GM23338 (cell line): ENCODE measurements at regions not wholly inside any gene's neighbourhood (a gene's known extent, or its start where the extent isn't known, plus 50 kb on each side); places are given as distances from the start of the nearest gene placed in this dataset.

ENCODE experiments used
- CREB1 ChIP-seq: fragments of 250-450 bp; sonication (Bioruptor Pico); IDR thresholded peaks from 2 replicates; pipeline ENCODE4 v1.5.0; 2020; ENCODE audit warnings: low read depth, mild to moderate bottlenecking, moderate library complexity
- EZH2 ChIP-seq: fragments of 200-600 bp; sonication (generic); IDR thresholded peaks from one replicate; pipeline ENCODE4 v1.8.0; 2017; ENCODE audit warnings: antibody characterized with exemption, mild to moderate bottlenecking, low read depth; ENCODE audit not compliant: unreplicated experiment
- EZH2phosphoT487 ChIP-seq: fragments of 200-600 bp; sonication (generic); IDR thresholded peaks from one replicate; pipeline ENCODE4 v1.8.1; 2018; ENCODE audit warnings: antibody characterized with exemption; ENCODE audit not compliant: unreplicated experiment
- REST ChIP-seq: IDR thresholded peaks from one replicate; pipeline ENCODE4 v1.6.1; 2018; ENCODE audit warnings: antibody characterized with exemption; ENCODE audit not compliant: unreplicated experiment
- STAT1 ChIP-seq: IDR thresholded peaks from one replicate; pipeline ENCODE4 v1.6.1; 2016; ENCODE audit warnings: antibody characterized with exemption; ENCODE audit not compliant: unreplicated experiment
- ZNF331 ChIP-seq: fragments of 250-450 bp; sonication (Bioruptor Pico); IDR thresholded peaks from 2 replicates; pipeline ENCODE4 v1.5.0; 2020; ENCODE audit warnings: low read depth, mild to moderate bottlenecking, moderate library complexity
- ZNF462 ChIP-seq: fragments of 250-450 bp; sonication (Bioruptor Pico); IDR thresholded peaks from 2 replicates; pipeline ENCODE4 v1.5.0; 2020; ENCODE audit warnings: mild to moderate bottlenecking, moderate library complexity

- no peak for TF ChIP-seq ZNF462 (CRISPR knock-in tag)
- no peak for TF ChIP-seq REST
- no peak for TF ChIP-seq EZH2
- TF ChIP-seq CREB1 (CRISPR knock-in tag), result no peak
- TF ChIP-seq STAT1, result no peak
- no peak for TF ChIP-seq ZNF331 (CRISPR knock-in tag)
- no peak for TF ChIP-seq EZH2phosphoT487
These were observed 188.2 kb downstream of the ZBTB18 start (continued) for GRCh38 chr1:244239261-244239770.
